ENCODE measurements at regions not wholly inside any gene's neighbourhood (a gene's known extent, or its start where the extent isn't known, plus 50 kb on each side); places are given as distances from the start of the nearest gene placed in this dataset.
"Not testable (repeated sequence)": the region's sequence is repeated elsewhere in the genome, so short reads cannot be mapped to it uniquely, and the experiment has no call there.

- intact Hi-C loops (cut with micrococcal nuclease) = no loop called here
Measured at GRCh38 chr5:18321262-18321942, 687.1 kb downstream of the TAF11L14 start.

GRCh38 chr5:18323891-18324290 is 689.6 kb downstream of the TAF11L14 start:
- intact Hi-C loops (cut with micrococcal nuclease) = no loop called here

- intact Hi-C loops (cut with micrococcal nuclease) = no loop called here
Measured at GRCh38 chr5:18325431-18325830, 691.2 kb downstream of the TAF11L14 start.

GRCh38 chr5:18329328-18329727 is 695.1 kb downstream of the TAF11L14 start:
- intact Hi-C loops (cut with micrococcal nuclease) = no loop called here

GRCh38 chr5:18333841-18334240 is 699.6 kb downstream of the TAF11L14 start:
- intact Hi-C loops (cut with micrococcal nuclease) = no loop called here

GRCh38 chr5:18334949-18335348 is 700.7 kb downstream of the TAF11L14 start:
- intact Hi-C loops (cut with micrococcal nuclease) = no loop called here

- intact Hi-C loops (cut with micrococcal nuclease) = no loop called here
Measured at GRCh38 chr5:18354828-18355227, 720.6 kb downstream of the TAF11L14 start.

GRCh38 chr5:18357486-18357885 is 723.2 kb downstream of the TAF11L14 start:
- intact Hi-C loops (cut with micrococcal nuclease) = no loop called here

GRCh38 chr5:18366234-18366633 is 732.0 kb downstream of the TAF11L14 start:
- intact Hi-C loops (cut with micrococcal nuclease) = no loop called here

- intact Hi-C loops (cut with micrococcal nuclease) = no loop called here
Measured at GRCh38 chr5:18370531-18370930, 736.3 kb downstream of the TAF11L14 start.

GRCh38 chr5:18375641-18376040 is 741.4 kb downstream of the TAF11L14 start:
- intact Hi-C loops (cut with micrococcal nuclease) = no loop called here

- intact Hi-C loops (cut with micrococcal nuclease) = no loop called here
Measured at GRCh38 chr5:18378066-18378465, 743.8 kb downstream of the TAF11L14 start.

GRCh38 chr5:18379189-18379588 is 744.9 kb downstream of the TAF11L14 start:
- intact Hi-C loops (cut with micrococcal nuclease) = no loop called here

- intact Hi-C loops (cut with micrococcal nuclease) = no loop called here
Measured at GRCh38 chr5:18380729-18381362, 746.6 kb downstream of the TAF11L14 start.

GRCh38 chr5:18393565-18394442 is 759.5 kb downstream of the TAF11L14 start:
- intact Hi-C loops (cut with micrococcal nuclease) = loop anchor here (1.0 kb wide), 1 partner anchor 304 kb away; no protein-coding TSS in a partner anchor

GRCh38 chr5:18394443-18394804 is 760.2 kb downstream of the TAF11L14 start:
- intact Hi-C loops (cut with micrococcal nuclease) = loop anchor here (1.0 kb wide), 1 partner anchor 304 kb away; no protein-coding TSS in a partner anchor

GRCh38 chr5:18395126-18396110 is 761.2 kb downstream of the TAF11L14 start:
- intact Hi-C loops (cut with micrococcal nuclease) = no loop called here

GRCh38 chr5:18397371-18397770 is 763.1 kb downstream of the TAF11L14 start:
- intact Hi-C loops (cut with micrococcal nuclease) = no loop called here

- intact Hi-C loops (cut with micrococcal nuclease) = no loop called here
Measured at GRCh38 chr5:18397891-18398290, 763.6 kb downstream of the TAF11L14 start.

- intact Hi-C loops (cut with micrococcal nuclease) = not testable (repeated sequence)
Measured at GRCh38 chr5:18399461-18400327, 765.4 kb downstream of the TAF11L14 start.
